Osteoblast (primary cell): ENCODE measurements at regions not wholly inside any gene's neighbourhood (a gene's known extent, or its start where the extent isn't known, plus 50 kb on each side); places are given as distances from the start of the nearest gene placed in this dataset.

Experiments
- DNase-seq: peaks from one replicate; pipeline ENCODE4 v3.0.0; 2011; ENCODE audit warnings: low spot score, mixed read lengths; ENCODE audit not compliant: insufficient read length; ENCODE audit errors: missing footprints
- H2AFZ ChIP-seq: 2 replicates; pipeline ENCODE4 v1.6.0; 2011; ENCODE audit warnings: mild to moderate bottlenecking, low read length
- H3K27ac ChIP-seq: 2 replicates; pipeline ENCODE4 v1.5.1; 2011; ENCODE audit warnings: mild to moderate bottlenecking, low read depth, low read length, moderate library complexity
- H3K27me3 ChIP-seq: 2 replicates; pipeline ENCODE4 v1.6.0; 2012; ENCODE audit warnings: mild to moderate bottlenecking, control low read depth, inconsistent platforms, low read length, moderate library complexity; ENCODE audit not compliant: insufficient read depth
- H3K36me3 ChIP-seq: 2 replicates; pipeline ENCODE4 v1.5.1; 2011; ENCODE audit warnings: mild to moderate bottlenecking, low read length, control low read depth, moderate library complexity; ENCODE audit not compliant: insufficient read depth
- H3K4me1 ChIP-seq: 2 replicates; pipeline ENCODE4 v1.5.1; 2011; ENCODE audit warnings: mild to moderate bottlenecking, low read length, control low read depth, moderate library complexity; ENCODE audit not compliant: insufficient read depth
- H3K4me2 ChIP-seq: 2 replicates; pipeline ENCODE4 v1.6.0; 2011; ENCODE audit warnings: mild to moderate bottlenecking, low read length; ENCODE audit not compliant: insufficient read depth
- H3K4me3 ChIP-seq: fragments of 200-600 bp; sonication (generic); 3 replicates; pipeline ENCODE4 v1.5.1; 2012; ENCODE audit warnings: mild to moderate bottlenecking, low read length, inconsistent platforms; ENCODE audit not compliant: insufficient read depth
- H3K79me2 ChIP-seq: 2 replicates; pipeline ENCODE4 v1.6.0; 2012; ENCODE audit warnings: mild to moderate bottlenecking, low read length, control low read depth, inconsistent platforms; ENCODE audit not compliant: insufficient read depth
- H3K9me3 ChIP-seq: 2 replicates; pipeline ENCODE4 v1.5.1; 2011; ENCODE audit warnings: low read depth, low read length, control low read depth
- H4K20me1 ChIP-seq: 2 replicates; pipeline ENCODE4 v1.6.0; 2012; ENCODE audit warnings: mild to moderate bottlenecking, low read length, control low read depth; ENCODE audit not compliant: insufficient read depth
- TF ChIP-seq, protein P1 (sequence below): IDR thresholded peaks from 2 replicates; pipeline ENCODE4 v1.5.1; 2011; ENCODE audit warnings: mild to moderate bottlenecking, low read depth, low read length, moderate library complexity; ENCODE audit errors: extremely low read depth

DNA sequence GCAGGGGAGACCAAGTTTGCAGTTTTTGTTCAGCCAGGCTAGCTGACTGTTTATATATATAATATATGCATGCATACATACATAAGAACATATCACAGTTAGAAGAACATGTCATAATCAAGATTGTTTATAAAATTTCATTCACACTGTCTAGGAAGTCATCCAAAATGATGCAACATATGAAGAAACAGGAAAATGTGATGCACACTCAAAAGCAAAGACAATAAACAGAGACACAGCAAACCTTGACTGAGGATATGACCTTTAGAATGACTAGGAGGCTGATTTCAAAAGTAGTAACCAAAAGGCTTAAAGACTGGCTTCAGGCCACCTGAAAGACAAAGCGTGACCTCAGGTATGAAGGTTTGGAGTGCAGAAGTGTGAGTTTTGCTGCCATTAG lies 166.2 kb upstream of the NDN start:
- DNase-seq: no peak
- TF ChIP-seq, protein P1, sequence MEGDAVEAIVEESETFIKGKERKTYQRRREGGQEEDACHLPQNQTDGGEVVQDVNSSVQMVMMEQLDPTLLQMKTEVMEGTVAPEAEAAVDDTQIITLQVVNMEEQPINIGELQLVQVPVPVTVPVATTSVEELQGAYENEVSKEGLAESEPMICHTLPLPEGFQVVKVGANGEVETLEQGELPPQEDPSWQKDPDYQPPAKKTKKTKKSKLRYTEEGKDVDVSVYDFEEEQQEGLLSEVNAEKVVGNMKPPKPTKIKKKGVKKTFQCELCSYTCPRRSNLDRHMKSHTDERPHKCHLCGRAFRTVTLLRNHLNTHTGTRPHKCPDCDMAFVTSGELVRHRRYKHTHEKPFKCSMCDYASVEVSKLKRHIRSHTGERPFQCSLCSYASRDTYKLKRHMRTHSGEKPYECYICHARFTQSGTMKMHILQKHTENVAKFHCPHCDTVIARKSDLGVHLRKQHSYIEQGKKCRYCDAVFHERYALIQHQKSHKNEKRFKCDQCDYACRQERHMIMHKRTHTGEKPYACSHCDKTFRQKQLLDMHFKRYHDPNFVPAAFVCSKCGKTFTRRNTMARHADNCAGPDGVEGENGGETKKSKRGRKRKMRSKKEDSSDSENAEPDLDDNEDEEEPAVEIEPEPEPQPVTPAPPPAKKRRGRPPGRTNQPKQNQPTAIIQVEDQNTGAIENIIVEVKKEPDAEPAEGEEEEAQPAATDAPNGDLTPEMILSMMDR: no peak
- no peak overlapping the region for H2AFZ ChIP-seq
- H3K4me3 ChIP-seq: no peak overlapping the region
- no peaks in the 10 kb centered on the region for H3K36me3 ChIP-seq
- no peak overlapping the region for H3K4me2 ChIP-seq
- no peaks in the 10 kb centered on the region for H3K4me1 ChIP-seq
- H3K27ac ChIP-seq: no peak overlapping the region
- H3K9me3 ChIP-seq: no peaks in the 10 kb centered on the region
- H3K27me3 ChIP-seq: no peaks in the 10 kb centered on the region
- H4K20me1 ChIP-seq: no peaks in the 10 kb centered on the region
- no peaks in the 10 kb centered on the region for H3K79me2 ChIP-seq

DNA sequence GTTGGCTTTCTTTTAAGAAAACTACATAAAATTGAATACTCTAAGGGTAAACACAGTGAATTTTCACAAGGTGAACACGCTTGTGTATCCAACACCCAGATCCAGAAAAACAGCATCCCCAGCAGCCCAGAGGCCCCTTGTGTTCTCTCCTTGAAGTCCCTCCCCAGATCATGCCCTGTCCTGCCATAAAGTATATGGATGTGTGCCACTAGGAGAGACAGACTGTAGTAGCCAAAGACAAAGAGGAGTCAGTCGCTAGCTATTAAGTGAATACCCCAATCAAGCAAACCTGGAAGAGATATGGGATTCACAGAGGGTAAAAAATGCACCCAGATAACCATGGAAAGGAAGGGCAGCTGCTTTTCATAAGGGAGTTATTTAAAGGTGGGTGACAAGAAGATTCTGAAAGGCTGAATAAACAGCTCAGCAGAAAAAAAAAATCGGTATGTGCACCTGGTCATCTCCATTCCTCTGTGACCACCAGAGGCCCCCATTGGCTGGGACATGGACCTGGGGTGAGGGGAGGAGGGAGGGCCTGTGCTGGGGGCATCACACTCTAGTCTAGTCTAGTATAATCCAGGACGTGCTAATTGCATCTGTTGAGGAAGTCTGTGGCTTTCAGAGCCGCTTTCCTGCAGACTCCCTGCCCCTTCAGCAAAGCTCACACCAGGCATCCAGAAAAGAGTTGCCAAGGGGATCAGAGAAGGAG lies 167.3 kb upstream of the NDN start:
- no peaks in the 10 kb centered on the region for H3K79me2 ChIP-seq
- no peaks in the 10 kb centered on the region for H3K9me3 ChIP-seq
- H3K4me2 ChIP-seq: no peak overlapping the region
- no peak overlapping the region for H3K27ac ChIP-seq
- H3K27me3 ChIP-seq: no peaks in the 10 kb centered on the region
- H3K4me1 ChIP-seq: no peaks in the 10 kb centered on the region
- no peak overlapping the region for H3K4me3 ChIP-seq
- H3K36me3 ChIP-seq: no peaks in the 10 kb centered on the region
- DNase-seq: no peak
- no peak overlapping the region for H2AFZ ChIP-seq
- TF ChIP-seq, protein P1: no peak
- no peaks in the 10 kb centered on the region for H4K20me1 ChIP-seq

DNA sequence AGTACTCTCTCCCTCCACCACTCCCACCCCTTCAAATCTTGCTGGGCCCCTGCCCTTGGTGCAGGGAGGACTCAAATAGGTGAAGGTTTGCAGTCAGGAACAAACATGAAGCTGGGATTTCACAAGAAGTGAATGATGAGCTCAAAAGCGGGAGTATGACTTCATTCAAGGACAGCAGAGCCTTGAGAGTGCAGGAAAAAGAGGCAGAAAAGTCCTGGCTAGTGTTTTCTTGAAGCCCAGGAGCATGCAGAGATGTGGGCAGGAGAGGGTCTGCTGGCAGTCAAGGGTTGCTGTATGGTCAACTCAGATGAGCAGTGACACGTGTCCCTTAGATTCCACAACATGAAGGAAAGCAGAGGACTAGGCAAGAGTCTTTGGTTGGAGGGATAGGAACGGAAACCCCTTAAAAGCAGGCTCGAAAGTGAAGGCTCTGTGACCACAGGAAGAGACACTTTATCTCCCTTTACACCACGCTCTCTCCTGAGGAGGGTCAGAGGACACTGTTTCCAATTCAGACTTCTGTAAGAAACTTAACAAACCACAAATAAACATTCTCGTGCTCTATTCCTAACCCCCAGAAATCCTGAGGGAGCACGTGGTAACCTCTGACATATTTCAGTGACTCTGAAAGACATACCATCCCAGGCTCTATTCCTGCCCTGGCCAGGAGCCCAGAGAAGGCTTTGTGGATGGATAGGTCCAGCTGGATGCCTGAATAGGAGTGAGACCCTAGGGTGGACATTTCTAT lies 168.0 kb upstream of the NDN start:
- H2AFZ ChIP-seq: no peak overlapping the region
- H3K9me3 ChIP-seq: no peaks in the 10 kb centered on the region
- no peak overlapping the region for H3K4me2 ChIP-seq
- no peak for DNase-seq
- H4K20me1 ChIP-seq: no peaks in the 10 kb centered on the region
- TF ChIP-seq, protein P1: no peak
- no peaks in the 10 kb centered on the region for H3K4me1 ChIP-seq
- H3K27ac ChIP-seq: no peak overlapping the region
- H3K36me3 ChIP-seq: no peaks in the 10 kb centered on the region
- H3K79me2 ChIP-seq: no peaks in the 10 kb centered on the region
- no peak overlapping the region for H3K4me3 ChIP-seq
- no peaks in the 10 kb centered on the region for H3K27me3 ChIP-seq

DNA sequence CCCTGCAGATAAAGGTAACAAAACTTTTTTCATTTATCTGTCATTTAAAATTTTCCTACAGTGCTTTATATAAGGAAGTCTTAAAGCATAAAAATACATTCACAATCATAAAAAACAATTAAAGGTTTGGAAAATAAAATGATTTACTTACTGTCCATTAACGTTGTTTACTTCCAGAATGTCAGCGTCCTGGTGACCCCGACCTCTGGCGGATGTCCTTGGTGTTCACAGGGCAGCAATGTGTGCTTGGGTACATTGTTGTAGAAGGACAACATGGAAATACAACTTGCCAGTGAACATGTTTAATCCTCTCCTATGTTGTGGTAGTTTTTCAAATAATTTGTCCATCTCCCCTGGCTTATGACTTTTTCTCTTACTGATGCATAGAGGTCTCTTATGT lies 168.8 kb upstream of the NDN start:
- Histone ChIP-seq H3K9me3 (no peaks in the 10 kb centered on the region), H4K20me1 (no peaks in the 10 kb centered on the region), H3K4me1 (no peaks in the 10 kb centered on the region), H2AFZ (no peak overlapping the region), H3K27ac (no peak overlapping the region), H3K27me3 (no peaks in the 10 kb centered on the region), H3K79me2 (no peaks in the 10 kb centered on the region), H3K4me3 (no peak overlapping the region), H3K4me2 (no peak overlapping the region), H3K36me3 (no peaks in the 10 kb centered on the region)
- TF ChIP-seq, protein P1: no peak
- DNase-seq: no peak
